ENCODE measurements at regions not wholly inside any gene's neighbourhood (a gene's known extent, or its start where the extent isn't known, plus 50 kb on each side); places are given as distances from the start of the nearest gene placed in this dataset.

DNA sequence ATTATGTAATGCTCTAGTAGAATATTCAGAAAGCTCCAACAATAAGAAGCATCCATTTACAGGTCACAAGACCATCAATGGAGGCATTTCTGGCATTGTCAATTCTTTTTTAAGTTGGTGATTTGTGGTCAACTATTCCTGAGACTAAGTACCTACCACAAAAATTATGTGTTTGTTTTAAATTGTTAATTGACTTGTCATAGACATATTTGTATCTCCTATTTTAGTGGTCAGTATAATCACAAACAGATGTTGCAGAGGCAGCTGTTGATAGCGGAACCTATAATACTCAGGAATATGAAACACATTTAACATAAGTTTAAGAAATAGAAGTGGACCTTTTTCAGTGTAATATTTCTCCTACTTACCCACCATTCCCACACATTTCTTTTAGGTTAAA lies 430.1 kb downstream of the CCDC85A start:
- no peak overlapping the region for H3K9ac ChIP-seq (ENCODE audit: low read length)
- no peaks in the 10 kb centered on the region for H3K9me3 ChIP-seq (ENCODE audit: insufficient read depth, low read length)
- H3K36me3 ChIP-seq (ENCODE audit: low read length) = no peaks in the 10 kb centered on the region
- H3K9me2 ChIP-seq (replicated peaks; ENCODE audit: insufficient read depth, low read length) = no peaks in the 10 kb centered on the region
- H4K20me1 ChIP-seq (ENCODE audit: low read depth, low read length) = no peaks in the 10 kb centered on the region
- no peak overlapping the region for H2AFZ ChIP-seq (ENCODE audit: low read depth, low read length, severe bottlenecking)
- H3F3A ChIP-seq (ENCODE audit: insufficient read depth) = no peaks in the 10 kb centered on the region
- no peak overlapping the region for H3K4me2 ChIP-seq (ENCODE audit: low read depth, low read length, poor library complexity, severe bottlenecking)
- no peak overlapping the region for H3K27ac ChIP-seq (ENCODE audit: low read depth, low read length)
- no peaks in the 10 kb centered on the region for H3K27me3 ChIP-seq (ENCODE audit: low read length)
- TF ChIP-seq, protein P1, sequence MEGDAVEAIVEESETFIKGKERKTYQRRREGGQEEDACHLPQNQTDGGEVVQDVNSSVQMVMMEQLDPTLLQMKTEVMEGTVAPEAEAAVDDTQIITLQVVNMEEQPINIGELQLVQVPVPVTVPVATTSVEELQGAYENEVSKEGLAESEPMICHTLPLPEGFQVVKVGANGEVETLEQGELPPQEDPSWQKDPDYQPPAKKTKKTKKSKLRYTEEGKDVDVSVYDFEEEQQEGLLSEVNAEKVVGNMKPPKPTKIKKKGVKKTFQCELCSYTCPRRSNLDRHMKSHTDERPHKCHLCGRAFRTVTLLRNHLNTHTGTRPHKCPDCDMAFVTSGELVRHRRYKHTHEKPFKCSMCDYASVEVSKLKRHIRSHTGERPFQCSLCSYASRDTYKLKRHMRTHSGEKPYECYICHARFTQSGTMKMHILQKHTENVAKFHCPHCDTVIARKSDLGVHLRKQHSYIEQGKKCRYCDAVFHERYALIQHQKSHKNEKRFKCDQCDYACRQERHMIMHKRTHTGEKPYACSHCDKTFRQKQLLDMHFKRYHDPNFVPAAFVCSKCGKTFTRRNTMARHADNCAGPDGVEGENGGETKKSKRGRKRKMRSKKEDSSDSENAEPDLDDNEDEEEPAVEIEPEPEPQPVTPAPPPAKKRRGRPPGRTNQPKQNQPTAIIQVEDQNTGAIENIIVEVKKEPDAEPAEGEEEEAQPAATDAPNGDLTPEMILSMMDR (IDR thresholded peaks at IDR 0.05; ENCODE audit: insufficient read depth, low read length, poor library complexity, severe bottlenecking) = no peak
- TF ChIP-seq EZH2phosphoT487 (conservative IDR thresholded peaks at IDR 0.05; ENCODE audit: low read length) = no peak
- no peaks in the 10 kb centered on the region for H3K79me2 ChIP-seq (ENCODE audit: insufficient read depth, low read length)
- no peak overlapping the region for H3K4me3 ChIP-seq (ENCODE audit: insufficient read depth, low read length, poor library complexity, severe bottlenecking)

DNA sequence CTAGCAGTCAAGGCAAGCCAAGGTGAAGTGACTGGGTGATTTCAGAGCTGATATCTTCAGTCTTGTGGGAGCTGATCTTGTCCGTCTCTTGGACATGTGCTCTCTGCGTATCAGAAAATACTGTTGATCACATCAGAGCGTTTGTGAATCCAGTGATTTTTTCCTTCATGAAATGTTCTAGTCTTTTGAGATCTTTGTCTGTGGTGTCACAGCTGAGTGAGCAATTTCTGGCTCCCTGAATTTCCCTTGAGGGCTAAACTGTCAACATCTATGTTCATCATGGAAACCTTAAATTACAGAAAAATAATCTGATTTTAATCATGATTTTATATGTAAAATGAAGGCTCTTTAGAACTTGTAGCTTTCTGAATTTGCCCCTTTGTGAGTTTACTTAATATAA lies 432.0 kb downstream of the CCDC85A start:
- no peaks in the 10 kb centered on the region for H3K27me3 ChIP-seq (ENCODE audit: low read length)
- no peaks in the 10 kb centered on the region for H3K9me2 ChIP-seq (replicated peaks; ENCODE audit: insufficient read depth, low read length)
- no peaks in the 10 kb centered on the region for H3K9me3 ChIP-seq (ENCODE audit: insufficient read depth, low read length)
- no peak overlapping the region for H3K4me3 ChIP-seq (ENCODE audit: insufficient read depth, low read length, poor library complexity, severe bottlenecking)
- no peaks in the 10 kb centered on the region for H3F3A ChIP-seq (ENCODE audit: insufficient read depth)
- H3K79me2 ChIP-seq (ENCODE audit: insufficient read depth, low read length) = no peaks in the 10 kb centered on the region
- no peak overlapping the region for H3K9ac ChIP-seq (ENCODE audit: low read length)
- TF ChIP-seq, protein P1 (IDR thresholded peaks at IDR 0.05; ENCODE audit: insufficient read depth, low read length, poor library complexity, severe bottlenecking) = no peak
- no peak for TF ChIP-seq EZH2phosphoT487 (conservative IDR thresholded peaks at IDR 0.05; ENCODE audit: low read length)
- H3K4me2 ChIP-seq (ENCODE audit: low read depth, low read length, poor library complexity, severe bottlenecking) = no peak overlapping the region
- no peak overlapping the region for H2AFZ ChIP-seq (ENCODE audit: low read depth, low read length, severe bottlenecking)
- H3K27ac ChIP-seq (ENCODE audit: low read depth, low read length) = no peak overlapping the region
- no peaks in the 10 kb centered on the region for H4K20me1 ChIP-seq (ENCODE audit: low read depth, low read length)
- no peaks in the 10 kb centered on the region for H3K36me3 ChIP-seq (ENCODE audit: low read length)

DNA sequence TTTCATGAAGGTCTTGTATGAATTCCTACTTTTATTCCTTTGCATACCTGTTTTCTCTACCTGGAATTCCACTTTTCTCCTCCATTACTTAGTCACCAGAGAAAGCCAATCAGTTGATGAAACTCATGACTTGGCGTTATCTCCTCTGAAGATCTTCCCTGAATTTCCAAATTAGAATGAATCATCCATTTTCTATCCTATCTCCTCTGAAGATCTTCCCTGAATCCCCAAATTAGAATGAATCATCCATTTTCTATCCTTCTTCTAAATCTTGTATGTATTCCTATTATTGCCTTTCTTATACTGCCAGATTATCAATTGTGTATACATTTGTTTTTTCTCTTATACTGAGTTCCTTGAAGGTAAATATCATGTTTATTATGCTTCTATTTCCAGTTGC lies 440.4 kb downstream of the CCDC85A start:
- Histone ChIP-seq H3K36me3 (ENCODE audit: low read length) (no peaks in the 10 kb centered on the region), H3K27ac (ENCODE audit: low read depth, low read length) (no peak overlapping the region), H3F3A (ENCODE audit: insufficient read depth) (no peaks in the 10 kb centered on the region), H3K4me2 (ENCODE audit: low read depth, low read length, poor library complexity, severe bottlenecking) (no peak overlapping the region), H3K27me3 (ENCODE audit: low read length) (no peaks in the 10 kb centered on the region), H3K9ac (ENCODE audit: low read length) (no peak overlapping the region), H2AFZ (ENCODE audit: low read depth, low read length, severe bottlenecking) (no peak overlapping the region), H3K4me3 (ENCODE audit: insufficient read depth, low read length, poor library complexity, severe bottlenecking) (no peak overlapping the region), H4K20me1 (ENCODE audit: low read depth, low read length) (no peaks in the 10 kb centered on the region), H3K9me3 (ENCODE audit: insufficient read depth, low read length) (no peaks in the 10 kb centered on the region), H3K79me2 (ENCODE audit: insufficient read depth, low read length) (no peaks in the 10 kb centered on the region), H3K9me2 (replicated peaks; ENCODE audit: insufficient read depth, low read length) (no peaks in the 10 kb centered on the region)
- TF ChIP-seq, protein P1 (IDR thresholded peaks at IDR 0.05; ENCODE audit: insufficient read depth, low read length, poor library complexity, severe bottlenecking) = no peak

DNA sequence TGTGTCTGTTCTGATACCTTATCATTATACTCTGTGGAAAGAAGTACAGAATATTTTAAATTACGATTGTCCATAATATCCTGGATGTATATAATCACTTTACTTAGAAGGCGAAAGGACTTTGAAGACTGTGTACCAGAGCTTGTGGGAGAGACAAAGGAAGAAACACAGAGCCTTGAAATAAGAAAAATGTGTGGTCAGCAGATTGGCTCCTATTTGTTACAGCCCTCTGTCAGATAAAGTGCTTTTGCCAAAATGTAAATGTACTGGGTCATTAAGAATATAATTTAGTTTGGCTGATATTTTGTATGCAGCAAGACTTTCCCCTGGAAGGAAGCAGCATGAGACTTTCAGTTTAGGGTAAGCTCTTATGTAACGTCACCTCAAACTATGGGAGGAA lies 443.1 kb downstream of the CCDC85A start:
- Histone ChIP-seq H3K4me3 (ENCODE audit: insufficient read depth, low read length, poor library complexity, severe bottlenecking) (no peak overlapping the region), H3K4me2 (ENCODE audit: low read depth, low read length, poor library complexity, severe bottlenecking) (no peak overlapping the region), H3K9me3 (ENCODE audit: insufficient read depth, low read length) (no peaks in the 10 kb centered on the region), H3K27me3 (ENCODE audit: low read length) (no peaks in the 10 kb centered on the region), H3K9ac (ENCODE audit: low read length) (no peak overlapping the region), H3K27ac (ENCODE audit: low read depth, low read length) (no peak overlapping the region), H3K9me2 (replicated peaks; ENCODE audit: insufficient read depth, low read length) (no peaks in the 10 kb centered on the region), H3K36me3 (ENCODE audit: low read length) (no peaks in the 10 kb centered on the region), H3F3A (ENCODE audit: insufficient read depth) (no peaks in the 10 kb centered on the region), H2AFZ (ENCODE audit: low read depth, low read length, severe bottlenecking) (no peak overlapping the region), H4K20me1 (ENCODE audit: low read depth, low read length) (no peaks in the 10 kb centered on the region), H3K79me2 (ENCODE audit: insufficient read depth, low read length) (no peaks in the 10 kb centered on the region)
- TF ChIP-seq, protein P1 (IDR thresholded peaks at IDR 0.05; ENCODE audit: insufficient read depth, low read length, poor library complexity, severe bottlenecking) = no peak
- TF ChIP-seq EZH2phosphoT487 (conservative IDR thresholded peaks at IDR 0.05; ENCODE audit: low read length) = no peak

All from SU-DHL-6 (cell line).